ENCODE measurements at regions not wholly inside any gene's neighbourhood (a gene's known extent, or its start where the extent isn't known, plus 50 kb on each side); places are given as distances from the start of the nearest gene placed in this dataset.
A peak's percentile ranks its signal among the peaks of the same experiment; 100 is the strongest.

- TF ChIP-seq ARID4B (CRISPR knock-in tag; IDR thresholded peaks at IDR 0.05), result 0 out of 2 replicates have a peak, but pooled peaks have one; percentile 12
- no peak for TF ChIP-seq RBBP5 (IDR thresholded peaks at IDR 0.05; ENCODE audit: borderline replicate concordance, insufficient read depth, low read length, poor library complexity, severe bottlenecking)
- peak; percentile 65; the same call in 1 of the 2 replicates for TF ChIP-seq HDAC2 (IDR thresholded peaks at IDR 0.05)
- TF ChIP-seq ZZZ3 (IDR thresholded peaks at IDR 0.05), result no peak
- no peak for TF ChIP-seq MXD1 (CRISPR knock-in tag; IDR thresholded peaks at IDR 0.05; ENCODE audit: borderline replicate concordance, poor library complexity, severe bottlenecking)
- no peak for TF ChIP-seq RREB1 (CRISPR knock-in tag; IDR thresholded peaks at IDR 0.05)
- peak; percentile 81 for TF ChIP-seq SMARCA4 (IDR thresholded peaks at IDR 0.05)
- TF ChIP-seq MAX (CRISPR knock-in tag; IDR thresholded peaks at IDR 0.05), result peak; percentile 95
- no peak for TF ChIP-seq ZNF282 (CRISPR knock-in tag; IDR thresholded peaks at IDR 0.05)
- no peak for TF ChIP-seq ELF2 (CRISPR knock-in tag; IDR thresholded peaks at IDR 0.05)
- no peak for TF ChIP-seq ZNF764 (CRISPR knock-in tag; IDR thresholded peaks at IDR 0.05; ENCODE audit: low read depth)
- no peak for TF ChIP-seq RBM22 (IDR thresholded peaks at IDR 0.05; ENCODE audit: low read depth, low read length, poor library complexity, severe bottlenecking)
- no peak for TF ChIP-seq ZNF143 (CRISPR knock-in tag; IDR thresholded peaks at IDR 0.05)
- TF ChIP-seq MAZ (CRISPR knock-in tag; conservative IDR thresholded peaks at IDR 0.05 in 1 of 2, IDR thresholded peaks at IDR 0.05 in 1 of 2), result peak; percentile 87 to 94
- TF ChIP-seq MEIS2 (IDR thresholded peaks at IDR 0.05; ENCODE audit: partially characterized antibody), result peak; percentile 79
These were observed 58.6 kb upstream of the SNX9 start (continued) for GRCh38 chr6:157764178-157765068.

Data from K562 (cell line).